Mesodermal cell (in vitro differentiated cells): ENCODE measurements at regions not wholly inside any gene's neighbourhood (a gene's known extent, or its start where the extent isn't known, plus 50 kb on each side); places are given as distances from the start of the nearest gene placed in this dataset.

Source experiments
- H3K27ac ChIP-seq: 2 replicates; pipeline ENCODE4 v1.7.0; 2013; ENCODE audit warnings: mild to moderate bottlenecking, low read depth, low read length, moderate library complexity; ENCODE audit not compliant: severe bottlenecking
- H3K36me3 ChIP-seq: 2 replicates; pipeline ENCODE4 v1.7.1; 2013; ENCODE audit warnings: mild to moderate bottlenecking, low read length, moderate library complexity; ENCODE audit not compliant: control insufficient read depth, insufficient read depth
- H3K4me1 ChIP-seq: one replicate; pipeline ENCODE4 v1.7.1; 2013; ENCODE audit warnings: mild to moderate bottlenecking, low read length; ENCODE audit not compliant: insufficient read depth, control insufficient read depth, poor library complexity, severe bottlenecking
- H3K4me3 ChIP-seq: 2 replicates; pipeline ENCODE4 v1.7.0; 2013; ENCODE audit warnings: low read length, control low read depth, mild to moderate bottlenecking; ENCODE audit not compliant: insufficient read depth, poor library complexity, severe bottlenecking; ENCODE audit errors: extremely low read depth
- H3K9me3 ChIP-seq: 2 replicates; pipeline ENCODE4 v1.7.1; 2013; ENCODE audit warnings: mild to moderate bottlenecking, low read length, moderate library complexity; ENCODE audit not compliant: control insufficient read depth
- WGBS, 2 experiments: methylation state at CpG; one replicate each; pipeline ENCODE4 v1.1.5; 2013; ENCODE audit warnings: missing lambda C conversion rate in 2 of 2; ENCODE audit not compliant: insufficient coverage in 2 of 2; 5-methylcytosine and 5-hydroxymethylcytosine counted together

DNA sequence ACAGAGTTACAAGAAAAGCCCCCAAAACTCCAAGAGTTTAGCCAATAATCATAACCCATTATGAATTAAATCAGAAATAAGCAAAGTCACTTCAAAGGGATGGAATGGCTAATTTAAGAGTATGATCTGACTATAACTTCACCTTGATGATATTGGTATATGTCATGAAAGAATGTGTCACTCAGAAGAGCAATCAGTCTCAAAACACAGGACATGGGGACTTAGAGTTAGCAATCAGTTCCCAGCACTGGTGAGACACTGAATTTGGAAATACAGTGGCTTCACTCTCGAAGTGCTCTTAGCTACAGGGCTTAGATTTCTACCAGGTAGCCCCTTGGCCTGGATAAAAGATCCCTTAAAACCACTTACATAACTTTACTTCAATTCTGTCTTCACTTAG lies 65.7 kb upstream of the EXOC1L start:
- Histone ChIP-seq H3K36me3 (no peaks in the 10 kb centered on the region), H3K4me1 (no peaks in the 10 kb centered on the region), H3K27ac (no peak overlapping the region), H3K9me3 (no peaks in the 10 kb centered on the region), H3K4me3 (no peak overlapping the region)
- whole genome bisulfite sequencing, 2 experiments = 80 to 85% methylated on average over 1 of the region's 1 CpG

GRCh38 chr4:55754754-55755350 lies 64.7 kb upstream of the EXOC1L start:
- no peak overlapping the region for H3K4me3 ChIP-seq

DNA sequence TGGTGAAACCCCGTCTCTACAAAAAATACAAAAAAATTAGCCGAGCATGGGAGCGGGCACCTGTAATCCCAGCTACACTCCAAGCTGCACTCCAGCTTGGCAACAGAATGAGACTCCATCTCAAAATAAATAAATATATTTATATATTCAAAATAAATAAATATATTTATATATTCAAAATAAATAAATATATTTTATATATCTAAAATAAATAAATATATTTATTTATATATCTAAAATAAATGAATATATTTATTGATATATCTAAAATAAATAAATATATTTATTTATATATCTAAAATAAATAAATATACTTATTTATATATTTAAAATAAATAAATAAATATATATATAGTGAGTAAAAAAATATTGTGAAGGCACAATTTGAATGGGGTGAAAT lies 63.4 kb upstream of the EXOC1L start:
- WGBS, 2 experiments = 83% methylated on average over 1 of the region's 3 CpGs; no CpG with 5 or more reads in 1 of the 2 experiments
- H3K27ac ChIP-seq = no peak overlapping the region
- no peaks in the 10 kb centered on the region for H3K36me3 ChIP-seq
- no peak overlapping the region for H3K4me3 ChIP-seq
- no peaks in the 10 kb centered on the region for H3K9me3 ChIP-seq
- no peaks in the 10 kb centered on the region for H3K4me1 ChIP-seq

More at GRCh38 chr4:55754754-55755350, 64.7 kb upstream of the EXOC1L start:
- no peaks in the 10 kb centered on the region for H3K4me1 ChIP-seq
- no peaks in the 10 kb centered on the region for H3K36me3 ChIP-seq
- WGBS, 2 experiments = 84 to 100% methylated on average over 3 of the region's 6 CpGs
- H3K27ac ChIP-seq = no peak overlapping the region
- H3K9me3 ChIP-seq = no peaks in the 10 kb centered on the region

- H3K36me3 ChIP-seq = no peaks in the 10 kb centered on the region
- no peak overlapping the region for H3K27ac ChIP-seq
- H3K4me3 ChIP-seq = no peak overlapping the region
- H3K9me3 ChIP-seq = no peaks in the 10 kb centered on the region
- no peaks in the 10 kb centered on the region for H3K4me1 ChIP-seq
Measured at GRCh38 chr4:55757356-55757952, 62.1 kb upstream of the EXOC1L start.

DNA sequence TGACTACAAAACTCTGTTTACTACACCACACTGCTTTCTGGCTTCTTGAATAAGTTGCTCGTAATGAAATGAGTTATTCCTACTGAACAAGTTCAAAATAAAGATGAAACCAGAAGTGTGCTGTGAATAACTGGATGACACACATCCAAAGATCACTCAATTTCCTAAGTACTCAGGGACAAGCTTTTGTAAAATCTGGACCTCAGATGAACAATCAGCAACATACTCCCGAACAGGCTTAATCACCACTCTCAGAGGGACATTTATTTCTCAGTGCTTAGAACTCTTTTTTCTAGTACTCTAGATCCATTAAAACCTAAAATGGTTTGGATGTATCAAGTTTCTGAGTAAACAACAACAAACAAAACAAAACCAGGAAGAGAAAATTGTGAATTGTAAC lies 61.5 kb upstream of the EXOC1L start:
- no peak overlapping the region for H3K27ac ChIP-seq
- no peaks in the 10 kb centered on the region for H3K9me3 ChIP-seq
- WGBS, 2 experiments = no CpG with 5 or more reads among the region's 2 CpGs
- no peak overlapping the region for H3K4me3 ChIP-seq
- H3K36me3 ChIP-seq = no peaks in the 10 kb centered on the region
- H3K4me1 ChIP-seq = no peaks in the 10 kb centered on the region

DNA sequence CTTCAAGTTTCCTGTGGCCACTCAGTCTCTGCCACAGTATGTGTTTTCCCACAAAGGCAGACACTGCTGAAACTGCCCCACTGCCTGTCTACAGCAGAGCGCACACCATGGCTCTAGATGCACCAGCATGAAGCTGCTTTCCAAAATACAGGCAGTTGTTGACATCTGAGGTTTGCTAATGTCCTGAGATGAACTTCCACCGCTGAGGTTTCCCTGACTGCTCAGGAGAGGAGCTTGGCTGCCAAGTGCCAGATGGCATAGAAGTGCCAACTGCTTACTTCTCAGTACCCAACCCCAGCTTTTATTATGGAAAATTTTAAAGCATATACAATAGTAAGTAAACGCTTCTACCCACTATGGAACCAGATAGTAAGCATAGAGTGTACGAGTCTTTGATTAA lies 61.0 kb upstream of the EXOC1L start:
- no peaks in the 10 kb centered on the region for H3K4me1 ChIP-seq
- 83 to 93% methylated on average over 2 to 3 of the region's 4 CpGs for WGBS, 2 experiments
- no peak overlapping the region for H3K27ac ChIP-seq
- no peak overlapping the region for H3K4me3 ChIP-seq
- no peaks in the 10 kb centered on the region for H3K36me3 ChIP-seq
- no peaks in the 10 kb centered on the region for H3K9me3 ChIP-seq

DNA sequence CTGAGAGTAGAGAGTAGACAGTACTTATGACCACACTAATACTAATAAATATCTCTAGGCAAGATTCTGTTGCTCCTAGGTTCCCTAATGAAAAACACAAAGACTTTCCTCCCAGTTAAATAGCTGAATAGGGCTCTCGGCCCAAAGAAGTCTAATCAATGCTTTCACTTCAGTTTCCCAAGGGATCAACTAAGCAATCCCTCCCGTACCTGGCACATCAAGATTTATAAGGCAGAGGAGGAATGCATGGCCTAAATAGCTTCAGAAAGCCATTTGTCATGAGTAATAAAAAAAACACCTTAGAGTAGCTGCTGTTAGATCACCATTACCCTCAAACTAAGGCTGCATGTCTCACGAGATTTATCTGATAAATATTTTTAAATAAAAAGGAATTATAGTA lies 56.8 kb upstream of the EXOC1L start:
- 80% methylated on average over 1 of the region's 3 CpGs; no CpG with 5 or more reads in 1 of the 2 experiments for WGBS, 2 experiments
- Histone ChIP-seq H3K4me3 (no peak overlapping the region), H3K4me1 (no peaks in the 10 kb centered on the region), H3K27ac (no peak overlapping the region), H3K9me3 (no peaks in the 10 kb centered on the region), H3K36me3 (no peaks in the 10 kb centered on the region)

DNA sequence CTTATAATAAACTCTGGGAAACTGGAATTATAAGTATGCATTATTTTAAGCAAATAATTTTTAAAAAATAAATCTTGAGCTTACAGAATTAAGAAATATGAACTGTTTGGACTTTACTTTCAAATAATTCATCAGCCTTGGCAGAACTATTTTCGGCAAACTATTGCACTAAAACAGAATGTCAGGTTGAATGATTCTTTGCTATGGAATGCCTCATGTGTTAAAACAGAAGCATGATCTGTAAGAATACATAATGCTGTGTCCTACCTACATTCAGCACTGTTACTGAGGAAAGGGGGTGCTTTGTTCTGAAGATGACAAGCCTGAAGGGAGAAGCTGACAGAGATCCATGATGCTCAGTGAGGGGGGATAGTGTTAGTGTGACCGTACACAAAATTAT lies 55.6 kb upstream of the EXOC1L start:
- no peaks in the 10 kb centered on the region for H3K9me3 ChIP-seq
- peaks cover 8% of the 10 kb centered on the region for H3K4me1 ChIP-seq
- H3K36me3 ChIP-seq = no peaks in the 10 kb centered on the region
- WGBS, 2 experiments = 100% methylated on average over 1 of the region's 2 CpGs; no CpG with 5 or more reads in 1 of the 2 experiments
- H3K27ac ChIP-seq = no peak overlapping the region
- no peak overlapping the region for H3K4me3 ChIP-seq

GRCh38 chr4:55765070-55765469 lies 54.5 kb upstream of the EXOC1L start:
- no peaks in the 10 kb centered on the region for H3K9me3 ChIP-seq
- peaks cover 12% of the 10 kb centered on the region for H3K4me1 ChIP-seq
- H3K4me3 ChIP-seq = no peak overlapping the region
- WGBS, 2 experiments = 81 to 92% methylated on average over 5 to 6 of the region's 6 CpGs
- no peaks in the 10 kb centered on the region for H3K36me3 ChIP-seq
- H3K27ac ChIP-seq = no peak overlapping the region

DNA sequence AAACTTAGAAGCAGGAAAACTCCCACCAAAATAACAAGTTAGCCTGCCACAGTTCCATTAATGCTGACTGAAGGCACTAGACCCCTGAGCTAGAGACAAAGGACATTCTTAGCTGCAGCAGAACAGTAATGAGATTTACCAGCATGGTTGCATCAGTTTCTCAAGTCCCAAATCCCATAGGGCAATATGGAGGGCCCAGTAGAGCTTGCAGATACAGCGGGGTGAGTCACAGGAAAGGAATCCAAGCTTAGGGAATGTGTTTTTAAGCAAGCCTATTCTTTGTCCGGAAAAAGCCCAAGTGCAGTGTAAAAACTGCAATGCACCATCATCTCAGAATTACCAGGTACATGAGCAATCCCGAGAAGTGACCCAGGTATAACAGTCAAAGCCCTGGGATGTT lies 51.3 kb upstream of the EXOC1L start:
- Histone ChIP-seq H3K9me3 (no peaks in the 10 kb centered on the region), H3K4me3 (no peak overlapping the region), H3K4me1 (peaks cover 12% of the 10 kb centered on the region), H3K27ac (peak overlapping the region; percentile 96), H3K36me3 (no peaks in the 10 kb centered on the region)
- 64 to 78% methylated on average over 3 of the region's 3 CpGs for WGBS, 2 experiments
